ENCODE measurements at regions not wholly inside any gene's neighbourhood (a gene's known extent, or its start where the extent isn't known, plus 50 kb on each side); places are given as distances from the start of the nearest gene placed in this dataset.

DNA sequence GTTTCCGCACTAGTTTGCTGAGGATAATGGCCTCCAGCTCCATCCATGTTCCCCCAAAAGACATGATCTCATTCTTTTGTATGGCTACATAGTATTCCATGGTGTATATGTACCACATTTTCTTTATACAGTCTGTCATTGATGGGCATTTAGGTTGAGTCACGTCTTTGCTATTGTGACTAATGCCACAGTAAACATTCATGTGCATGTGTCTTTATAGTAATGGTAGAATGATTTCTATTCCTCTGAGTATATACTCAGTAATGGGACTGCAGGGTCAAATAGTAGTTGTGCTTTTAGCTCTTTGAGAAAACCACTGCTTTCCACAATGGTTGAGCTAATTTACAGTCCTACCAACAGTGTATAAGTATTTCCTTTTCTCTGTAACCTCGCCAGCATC lies 78.3 kb upstream of the BCL9 start:
- no peak for DNase-seq (ENCODE audit: low read depth)

GRCh38 chr1:147466543-147466942 lies 74.8 kb upstream of the BCL9 start:
- no peak for DNase-seq (ENCODE audit: low read depth)

DNA sequence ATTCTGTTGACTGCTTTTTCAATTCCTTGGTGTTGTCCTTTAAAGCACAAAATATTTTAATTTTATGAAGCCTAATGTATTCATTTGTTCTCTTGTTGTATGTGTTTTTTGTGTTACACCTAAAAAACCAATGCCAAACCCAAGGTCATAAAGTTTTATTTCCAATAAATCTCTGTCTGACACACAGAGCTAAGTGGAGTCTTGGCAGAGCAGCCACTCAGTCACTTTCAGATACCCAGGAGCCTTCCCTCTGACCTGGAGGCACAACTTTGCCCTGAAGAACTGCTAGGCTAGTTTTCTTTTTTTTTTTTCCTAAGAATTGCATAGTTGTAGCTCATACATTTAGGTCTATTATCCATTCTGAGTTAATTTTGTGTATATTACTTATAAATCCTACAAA lies 71.2 kb upstream of the BCL9 start:
- no peak for DNase-seq (ENCODE audit: low read depth)

DNA sequence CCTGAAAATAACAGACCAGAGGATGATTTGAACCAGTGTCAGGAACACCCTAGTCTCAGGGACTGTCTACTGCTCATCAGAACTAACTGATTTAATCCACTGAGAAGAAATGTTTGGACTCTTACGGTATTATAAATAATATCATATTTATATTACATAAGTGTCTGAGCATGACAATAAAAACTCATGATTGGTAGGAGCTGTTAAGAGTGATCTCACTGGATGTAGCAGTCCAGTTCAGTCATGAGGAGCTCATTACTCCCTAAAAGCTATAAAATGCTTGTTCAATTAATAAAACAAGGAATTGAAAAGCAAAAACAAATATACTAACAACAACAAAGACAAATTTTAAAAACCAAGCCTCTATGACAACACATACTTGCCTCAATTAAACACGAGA lies 68.8 kb upstream of the BCL9 start:
- DNase-seq (ENCODE audit: low read depth) = no peak

DNA sequence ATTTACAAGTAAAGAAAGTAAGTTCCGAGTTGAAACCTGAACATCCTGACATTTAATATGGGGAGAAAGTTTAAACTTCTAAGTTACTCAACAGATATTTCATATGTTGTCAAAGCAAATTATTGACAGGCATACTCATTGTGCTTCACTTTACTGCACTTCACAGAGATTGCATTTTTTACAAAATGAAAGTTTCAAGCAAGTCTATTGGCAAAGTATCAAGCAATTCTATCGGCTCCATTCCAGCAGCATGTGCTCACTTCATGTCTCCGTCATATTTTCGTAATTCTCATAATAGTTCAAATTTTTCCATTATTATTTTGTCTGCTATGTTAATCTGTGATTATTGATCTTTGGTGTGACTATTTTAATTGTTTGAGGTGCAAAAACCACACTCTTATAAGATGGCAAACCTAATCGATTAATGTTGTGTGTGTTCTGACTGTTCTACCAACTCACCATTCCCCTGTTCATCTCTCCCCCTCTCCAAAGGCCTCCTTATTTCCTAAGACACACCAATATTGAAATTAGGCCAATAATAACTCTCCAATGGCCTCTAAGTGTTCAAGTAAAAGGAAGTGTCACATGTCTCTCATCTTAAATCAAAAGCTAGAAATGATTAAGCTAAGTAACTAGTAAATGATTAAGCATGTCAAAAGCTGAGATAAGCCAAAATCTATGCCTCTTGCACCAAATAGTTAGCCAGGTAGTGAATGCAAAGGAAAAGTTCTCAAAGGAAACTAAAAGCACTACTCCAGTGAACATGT lies 68.2 kb upstream of the BCL9 start:
- DNase-seq (ENCODE audit: low read depth) = peak; percentile 7

DNA sequence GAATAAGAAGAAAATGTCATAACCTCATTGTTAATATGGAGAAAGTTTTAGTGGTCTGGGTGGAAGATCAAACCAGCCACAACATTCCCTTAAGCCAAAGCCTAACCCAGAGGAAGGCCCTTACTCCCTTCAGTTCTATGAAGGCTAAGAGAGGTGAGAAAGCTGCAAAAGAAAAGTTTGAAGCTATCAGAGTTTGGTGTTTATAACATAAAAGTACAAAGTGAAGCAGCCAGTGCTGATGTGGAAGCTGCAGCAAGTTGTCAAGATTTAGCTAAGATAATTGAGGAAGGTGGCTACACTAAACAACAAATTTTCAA lies 67.6 kb upstream of the BCL9 start:
- no peak for DNase-seq (ENCODE audit: low read depth)

DNA sequence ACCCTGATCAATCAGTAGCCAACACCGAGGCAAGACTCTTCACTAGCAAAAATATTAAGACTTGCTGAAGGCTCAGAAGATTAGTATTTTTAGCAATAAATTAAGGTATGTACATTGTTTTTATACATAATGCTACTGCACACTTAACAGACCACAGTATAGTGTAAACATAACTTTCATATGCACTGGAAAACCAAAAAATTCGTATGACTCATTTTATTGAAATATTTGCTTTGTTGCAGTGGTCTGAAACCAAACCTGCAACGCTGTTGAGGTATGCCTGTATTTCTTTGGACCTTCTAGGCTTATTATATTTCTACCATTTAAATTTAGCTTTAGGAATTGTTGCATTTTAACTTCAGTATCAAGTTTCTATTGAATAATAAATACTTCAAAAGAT lies 65.8 kb upstream of the BCL9 start:
- DNase-seq (ENCODE audit: low read depth) = no peak

DNA sequence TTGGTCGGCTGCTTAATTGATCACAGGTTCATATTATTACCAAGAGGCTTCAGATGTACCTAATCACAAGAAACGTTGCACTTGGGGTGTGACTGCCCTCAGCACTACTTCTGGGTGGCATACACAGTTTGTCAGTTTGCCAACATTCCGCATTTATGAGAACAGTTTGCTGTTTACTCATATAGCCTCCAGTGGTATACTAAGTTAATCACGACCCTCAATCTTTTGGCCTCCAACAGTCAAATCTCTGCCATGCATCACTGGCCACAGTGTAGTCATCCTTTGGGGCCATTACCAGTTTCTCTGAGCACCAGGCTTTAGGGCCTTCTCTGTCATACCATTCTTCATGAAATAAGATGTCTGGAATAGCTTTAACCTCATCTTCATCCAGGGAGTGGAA lies 62.8 kb upstream of the BCL9 start:
- DNase-seq (ENCODE audit: low read depth) = no peak

GRCh38 chr1:147479864-147480564 lies 61.3 kb upstream of the BCL9 start:
- no peak for DNase-seq (ENCODE audit: low read depth)

- DNase-seq (ENCODE audit: low read depth) = no peak
Observed at GRCh38 chr1:147480565-147480935, 60.8 kb upstream of the BCL9 start.

DNA sequence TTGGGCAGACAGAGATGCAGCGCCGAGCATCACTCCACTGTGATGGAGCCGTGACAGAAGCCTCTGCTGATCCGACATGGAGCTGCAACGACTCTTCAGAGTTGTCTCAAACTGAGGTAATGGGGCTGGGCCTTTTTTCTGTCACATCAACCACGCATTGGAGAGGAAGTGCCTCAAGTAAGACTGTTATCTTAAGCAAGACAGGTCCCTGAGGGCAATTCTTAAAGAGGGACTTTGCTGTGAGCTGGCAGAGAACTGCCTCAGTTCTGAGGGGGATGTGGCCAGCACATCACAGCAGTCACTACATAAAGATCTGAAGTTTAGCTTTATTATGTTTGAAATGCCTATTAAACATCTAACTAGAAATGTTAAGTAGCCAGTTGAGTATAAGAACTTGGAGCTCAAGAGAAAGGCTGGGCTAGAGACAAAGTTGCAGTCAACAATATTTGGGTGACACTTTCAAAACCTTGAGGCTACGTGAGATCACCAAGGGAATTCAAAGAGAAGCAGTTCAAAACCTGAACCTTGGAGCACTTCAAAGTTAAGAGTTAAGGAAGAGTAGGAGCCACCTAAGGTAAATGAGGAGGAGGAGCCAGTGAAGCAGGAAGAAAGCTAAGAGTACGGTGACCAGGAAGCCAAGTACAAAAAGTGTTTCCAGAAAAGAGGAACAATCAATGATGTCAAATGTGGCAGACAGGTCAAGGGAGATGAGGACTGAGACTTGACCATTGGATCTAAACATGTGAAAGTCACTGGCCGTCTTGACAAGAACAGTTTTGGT lies 54.2 kb upstream of the BCL9 start:
- no peak for DNase-seq (ENCODE audit: low read depth)

DNA sequence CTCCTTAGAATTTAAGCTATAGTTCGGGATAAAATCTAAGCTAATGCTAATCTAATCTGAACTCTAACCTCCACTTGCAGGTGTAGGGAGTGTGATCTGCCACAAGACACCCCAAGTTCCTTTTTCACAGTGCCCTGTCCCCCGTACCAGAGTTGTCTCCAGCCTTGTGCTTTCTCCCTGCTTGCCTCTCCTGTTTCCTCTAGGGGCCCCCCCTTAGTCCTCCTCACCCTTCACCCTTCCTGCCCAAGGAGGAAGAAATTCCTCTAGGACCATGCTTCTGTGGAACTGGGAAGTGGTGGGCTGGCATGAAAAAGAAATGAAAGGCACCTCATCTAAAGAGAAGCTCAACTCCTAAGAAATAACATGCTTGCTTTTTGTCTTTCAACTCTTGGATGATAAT lies 50.2 kb upstream of the BCL9 start:
- no peak for DNase-seq (ENCODE audit: low read depth)

Measured in stromal cell of bone marrow (primary cell).